ENCODE measurements at regions not wholly inside any gene's neighbourhood (a gene's known extent, or its start where the extent isn't known, plus 50 kb on each side); places are given as distances from the start of the nearest gene placed in this dataset.

GRCh38 chr2:71887196-71887595, 260.5 kb downstream of the CYP26B1 start:
- DNase-seq: no peak

DNA sequence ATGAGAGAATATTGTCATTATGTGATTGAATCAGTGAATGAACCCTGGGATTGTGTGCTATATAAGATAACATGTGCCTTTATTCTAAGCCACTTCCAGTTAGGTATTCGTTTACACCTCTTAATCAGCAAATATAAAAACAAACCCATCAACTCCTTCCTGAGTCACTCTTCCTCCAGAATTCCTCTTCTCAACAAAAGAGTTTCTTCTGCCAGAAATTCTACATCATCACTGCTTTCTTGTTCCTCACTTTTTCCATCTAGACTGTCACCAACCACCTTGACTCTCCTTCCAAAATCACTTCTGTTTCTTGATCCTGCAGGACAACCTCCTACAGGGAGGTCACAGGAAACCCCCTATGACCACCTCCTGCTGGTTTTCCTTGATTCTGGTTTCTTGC, 261.4 kb downstream of the CYP26B1 start:
- no peak for DNase-seq

DNA sequence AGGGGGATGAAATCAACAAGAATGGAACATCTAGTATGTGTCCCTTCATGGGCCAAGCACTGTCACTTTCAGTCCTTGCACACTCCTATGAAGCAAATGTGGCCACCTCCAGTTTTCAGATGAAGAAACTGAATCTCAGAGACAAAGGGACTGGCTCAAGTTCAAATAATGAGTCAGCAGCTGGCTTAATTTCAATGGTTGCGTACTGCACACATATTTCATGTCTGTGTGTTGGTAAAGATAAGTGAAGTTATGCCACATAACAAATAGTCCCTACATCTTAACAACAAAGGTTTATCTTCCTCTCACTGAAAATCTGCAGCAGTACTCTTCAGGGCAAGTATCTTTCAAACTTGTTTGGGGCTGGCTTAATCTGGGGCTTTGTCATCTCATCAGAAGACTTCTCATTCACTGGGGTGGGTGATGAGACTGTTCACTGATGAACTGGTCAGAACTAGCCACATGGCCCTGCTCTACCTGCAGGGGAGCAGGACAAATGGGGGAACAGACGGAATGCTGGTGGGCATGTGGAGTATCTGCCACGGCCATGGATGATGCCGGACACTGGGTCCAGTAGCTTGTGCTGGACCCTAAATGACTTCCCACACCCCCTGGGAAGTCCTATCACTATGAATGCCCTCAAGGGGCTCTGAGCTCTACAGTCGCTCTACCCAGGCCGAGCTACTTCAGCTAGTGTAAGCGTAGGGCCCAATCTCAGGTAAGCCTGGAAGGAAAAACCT, 263.2 kb downstream of the CYP26B1 start:
- no peak for DNase-seq

DNA sequence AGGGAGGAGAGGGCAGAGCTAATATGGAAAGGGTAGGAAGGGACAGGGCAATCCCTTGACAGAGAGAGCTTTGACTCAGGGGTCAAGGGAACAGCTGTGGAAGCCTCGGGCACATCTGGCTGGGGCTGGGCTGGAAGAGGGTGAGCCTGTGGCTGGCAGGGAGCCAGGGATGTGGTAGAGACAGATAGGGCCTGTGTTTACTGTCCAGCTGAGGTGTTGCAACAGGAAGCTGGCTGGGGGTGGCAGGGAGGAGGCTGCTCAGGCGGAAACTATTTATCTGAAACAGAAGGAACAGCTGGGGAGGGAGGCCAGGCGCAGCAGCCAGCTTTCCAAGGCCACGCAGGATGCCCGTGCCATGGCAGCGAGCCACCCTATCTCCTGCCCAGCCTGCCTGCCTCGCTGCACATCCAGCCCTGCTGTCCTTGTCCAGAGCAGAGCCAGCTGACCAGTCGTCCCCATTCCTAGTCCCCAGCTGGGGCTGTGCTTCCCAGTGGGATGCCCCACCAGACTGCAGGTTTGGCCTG, 264.7 kb downstream of the CYP26B1 start:
- no peak for DNase-seq

GRCh38 chr2:71882236-71882946, 265.3 kb downstream of the CYP26B1 start:
- no peak for DNase-seq

- no peak for DNase-seq
Measured at GRCh38 chr2:71880846-71881610, 266.6 kb downstream of the CYP26B1 start.

DNA sequence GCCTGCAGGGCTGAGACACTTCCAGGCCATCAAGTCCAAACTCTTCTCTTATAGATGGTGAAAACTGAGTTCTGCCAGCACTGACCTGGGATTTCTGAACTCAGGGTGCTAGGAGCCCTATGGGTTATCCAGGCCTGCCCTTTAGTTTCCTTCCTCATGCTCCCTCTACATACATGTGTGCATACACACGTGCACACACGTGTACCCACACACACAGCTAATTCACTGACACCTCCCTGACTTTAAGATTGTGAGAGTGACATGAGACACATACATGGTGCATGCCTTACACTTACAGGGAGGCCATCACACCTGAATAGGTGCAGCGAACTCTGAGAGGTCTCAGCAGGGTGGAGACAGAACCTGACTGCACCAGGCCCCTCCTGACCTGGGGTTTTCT, 267.4 kb downstream of the CYP26B1 start:
- no peak for DNase-seq

DNA sequence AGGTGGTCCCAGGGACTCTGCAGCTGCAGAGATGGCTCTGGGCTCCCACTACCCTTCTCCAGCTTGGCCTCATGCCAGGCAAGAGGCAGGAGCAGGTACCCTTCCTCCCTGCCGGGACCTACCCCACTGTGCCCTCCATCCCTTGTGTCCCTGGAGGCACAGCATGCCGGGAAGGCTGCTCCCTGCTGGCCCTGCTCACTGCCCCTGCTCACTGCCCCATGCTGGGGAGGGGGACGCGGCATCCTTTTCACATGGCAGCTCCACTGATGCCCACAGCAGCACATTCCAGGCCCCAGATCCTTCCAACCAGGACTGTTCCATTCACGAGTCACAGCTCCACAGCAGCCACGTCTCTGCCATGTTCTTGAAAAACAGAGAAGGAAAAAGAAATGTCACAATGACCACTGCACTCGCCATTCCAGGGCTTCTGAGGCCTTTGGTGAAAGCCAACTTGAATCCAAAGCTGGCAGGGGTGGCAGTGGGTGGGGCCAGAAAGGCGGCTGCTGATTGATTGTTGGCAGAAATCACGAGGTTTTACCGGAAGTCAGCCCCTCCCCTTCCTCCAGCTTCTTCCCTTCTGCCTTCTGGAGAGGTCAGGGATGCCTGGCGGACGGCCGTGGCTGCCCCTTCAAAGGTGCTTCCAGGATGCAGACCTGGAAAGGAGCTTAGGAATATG, 268.0 kb downstream of the CYP26B1 start:
- no peak for DNase-seq

- no peak for DNase-seq
Measured at GRCh38 chr2:71878626-71879508, 268.8 kb downstream of the CYP26B1 start.

DNA sequence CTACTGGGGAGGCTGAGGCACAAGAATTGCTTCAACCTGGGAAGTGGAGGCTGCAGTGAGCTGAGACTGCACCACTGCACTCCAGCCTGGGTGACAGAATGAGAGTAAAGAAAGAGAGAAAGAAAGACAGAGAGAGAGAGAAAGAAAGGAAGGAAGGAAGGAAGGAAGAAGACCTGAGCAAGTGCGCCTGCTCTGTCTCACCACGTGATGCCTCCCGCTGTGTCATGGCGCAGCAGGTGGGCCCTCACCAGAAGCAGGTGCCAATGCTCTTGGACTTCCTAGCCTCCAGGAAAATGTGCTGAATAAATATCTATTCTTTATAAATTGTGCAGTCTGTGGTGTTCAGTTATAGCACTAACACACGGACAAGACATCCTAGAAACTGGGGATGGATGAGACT, 270.0 kb downstream of the CYP26B1 start:
- no peak for DNase-seq

DNA sequence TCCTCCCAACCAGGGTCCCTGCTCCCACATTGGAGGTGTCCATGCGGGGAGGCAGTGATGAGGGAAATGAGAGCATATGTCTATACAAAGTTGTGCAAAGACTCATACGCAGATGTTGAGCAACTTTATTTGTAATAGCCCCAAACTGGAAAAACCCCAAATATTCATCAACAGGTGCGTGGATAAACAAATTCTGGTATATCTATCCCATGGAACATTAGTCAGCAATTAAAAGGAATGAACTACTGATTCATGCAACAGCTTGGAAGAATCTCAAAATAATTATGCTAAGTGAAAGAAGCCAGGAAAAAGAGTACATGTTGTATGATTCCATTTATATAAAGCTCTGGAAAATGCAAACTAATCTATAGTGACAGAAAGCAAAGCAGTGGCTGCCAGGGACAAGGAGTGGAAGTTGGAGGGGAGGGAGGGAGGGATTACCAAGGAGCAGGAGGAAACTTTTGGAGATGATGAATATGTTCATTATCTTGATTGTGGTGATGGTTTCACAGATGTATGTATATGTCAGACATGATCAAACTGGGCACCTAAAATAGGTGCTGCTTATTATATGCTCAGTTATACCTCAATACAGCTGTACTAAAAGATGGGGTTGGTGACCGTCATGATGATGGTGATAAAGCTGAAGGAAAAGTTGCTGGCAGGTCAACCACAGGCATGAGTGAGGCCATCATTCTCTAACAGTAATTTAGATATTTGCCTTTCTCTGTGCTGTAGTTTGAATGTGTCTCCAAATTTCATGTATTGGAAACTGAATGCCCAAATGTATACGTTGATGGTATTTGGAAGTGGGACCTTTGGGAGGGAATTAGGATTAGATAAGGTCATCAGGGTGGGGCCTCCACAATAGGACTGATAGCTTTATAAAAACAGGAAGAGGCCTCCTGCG, 270.9 kb downstream of the CYP26B1 start:
- DNase-seq: no peak

DNA sequence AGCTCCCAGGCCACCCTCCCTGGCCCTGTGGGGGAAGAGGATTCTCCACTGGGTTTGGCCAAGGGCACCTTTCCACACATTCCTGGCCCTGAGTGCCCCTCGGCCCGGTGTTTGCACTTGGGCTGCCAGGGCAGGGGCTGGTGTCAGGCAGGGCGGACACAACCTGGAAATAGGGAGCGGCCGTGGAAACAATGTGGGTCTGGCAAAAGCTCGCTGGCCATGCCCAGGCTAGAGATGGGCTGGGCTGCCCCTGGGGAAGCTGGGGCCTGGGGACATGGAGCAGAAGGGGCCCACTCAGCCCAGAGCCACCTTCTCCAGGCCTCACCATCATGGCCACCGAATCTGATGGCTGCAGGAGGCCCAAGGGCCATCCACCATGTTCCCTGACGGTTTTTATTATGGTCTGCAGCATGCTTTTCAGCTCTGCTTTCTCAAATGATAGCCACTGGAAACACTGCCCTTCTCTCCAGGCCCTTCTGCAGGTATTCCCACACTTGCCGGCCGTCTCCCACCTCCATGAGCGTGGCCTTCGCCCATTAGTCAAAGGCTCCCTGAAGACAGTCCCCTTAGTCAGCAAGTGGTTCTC, 275.1 kb downstream of the CYP26B1 start:
- no peak for DNase-seq

DNA sequence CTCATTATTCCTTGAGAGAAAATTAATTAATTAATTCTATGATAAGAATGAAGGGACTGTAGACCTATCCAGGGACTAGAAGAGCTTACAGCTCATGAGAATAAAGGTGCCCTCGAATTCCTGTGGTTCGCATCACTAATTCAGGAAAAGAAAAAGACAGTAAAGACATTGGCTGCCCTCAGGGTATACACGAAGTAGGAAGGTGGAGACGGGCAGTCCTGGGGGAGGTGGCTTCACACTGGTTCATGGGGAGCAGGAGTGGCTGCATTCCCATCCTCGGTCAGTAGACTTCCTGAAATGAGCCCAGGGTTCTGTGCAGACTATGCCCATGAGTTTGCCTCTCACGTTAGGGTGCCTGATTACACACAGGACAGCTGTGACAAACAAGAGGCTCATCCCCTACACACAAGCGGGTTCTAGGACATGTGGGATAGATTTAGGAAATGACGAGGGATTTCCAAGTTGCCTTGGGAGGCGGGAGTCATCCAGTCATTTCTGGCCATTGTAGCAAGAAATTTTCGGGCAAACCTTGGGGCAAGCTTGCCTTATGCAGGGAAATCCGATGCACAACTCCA, 282.2 kb downstream of the CYP26B1 start:
- no peak for DNase-seq

DNA sequence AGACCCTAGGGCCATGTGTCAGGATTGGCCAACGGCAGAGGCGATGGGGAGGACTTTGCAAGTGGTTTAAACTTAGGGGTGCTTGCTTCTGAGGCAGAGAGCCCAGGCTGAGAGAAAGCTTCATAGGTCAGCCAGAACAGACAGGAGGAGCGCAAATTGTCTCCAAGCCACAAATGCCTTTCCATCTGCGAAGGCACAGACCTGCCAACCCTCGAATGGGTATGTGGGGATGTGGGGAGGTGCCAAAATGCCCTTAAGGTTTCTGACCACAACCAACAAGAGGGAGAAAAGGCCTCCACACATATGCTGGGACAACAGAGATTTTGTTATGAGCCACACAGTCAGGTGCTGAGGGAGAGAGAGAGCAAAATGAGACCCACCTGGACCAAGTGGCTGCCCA, 283.6 kb downstream of the CYP26B1 start:
- DNase-seq: no peak

DNA sequence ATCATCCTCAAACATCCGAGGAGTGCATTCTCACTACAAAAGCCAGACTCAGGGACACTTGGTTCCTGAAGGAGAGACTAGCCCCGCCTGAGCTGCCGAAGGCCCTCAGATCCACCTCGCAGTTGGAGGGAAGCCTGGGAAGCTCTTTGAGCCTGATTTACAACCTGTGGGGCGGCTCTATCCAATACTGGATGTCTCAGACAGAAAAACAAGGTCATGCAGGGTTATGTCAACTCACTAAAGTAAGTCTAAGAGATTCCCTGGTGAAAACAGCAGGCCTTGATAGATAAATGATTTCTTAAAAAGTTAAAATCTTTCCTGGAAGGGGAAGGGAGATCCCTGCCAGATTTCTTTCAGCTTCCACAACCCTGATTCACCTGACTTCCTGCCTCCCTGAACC, 284.3 kb downstream of the CYP26B1 start:
- DNase-seq: no peak

GRCh38 chr2:71862921-71863320, 284.7 kb downstream of the CYP26B1 start:
- no peak for DNase-seq

GRCh38 chr2:71861186-71862160, 286.2 kb downstream of the CYP26B1 start:
- no peak for DNase-seq

DNA sequence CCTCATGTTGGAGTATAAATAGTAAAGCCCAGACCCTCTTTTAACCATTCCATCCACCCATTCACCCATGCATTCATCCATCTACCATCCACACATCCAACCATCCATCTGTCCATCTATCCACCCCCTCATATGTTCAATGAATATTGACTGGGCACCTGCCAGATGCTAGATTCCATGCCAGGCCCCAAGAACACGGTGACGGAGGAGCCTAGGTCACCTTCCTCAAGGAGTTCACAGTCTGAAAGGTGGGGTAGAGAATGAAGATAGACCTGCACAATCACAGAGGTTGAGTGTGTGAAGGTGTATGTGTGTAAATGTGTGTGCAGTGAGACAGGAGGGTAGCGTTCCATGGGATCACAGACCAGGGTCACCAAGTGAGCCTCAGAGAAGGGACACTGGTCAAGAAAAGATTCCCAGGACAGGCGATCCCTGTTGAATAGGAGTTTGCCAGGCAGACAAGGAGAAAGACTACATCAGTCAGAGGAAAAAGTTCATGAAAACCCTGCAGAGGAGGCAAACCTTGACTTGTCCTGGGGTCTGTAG, 287.2 kb downstream of the CYP26B1 start:
- no peak for DNase-seq
